HG03575 (cell line): ENCODE measurements at regions not wholly inside any gene's neighbourhood (a gene's known extent, or its start where the extent isn't known, plus 50 kb on each side); places are given as distances from the start of the nearest gene placed in this dataset.

Source experiments
- ATAC-seq: cut with Tn5 transposase; IDR thresholded peaks from one replicate; pipeline ENCODE4 v1.9.1; 2021; ENCODE audit not compliant: unreplicated experiment, insufficient number of reproducible peaks, low FRiP score; ENCODE audit errors: extremely low read depth

GRCh38 chr9:107064378-107064777, 201.4 kb downstream of the ZNF462 start:
- ATAC-seq = no peak

- no peak for ATAC-seq
These were observed 202.6 kb downstream of the ZNF462 start for GRCh38 chr9:107065549-107065948.

GRCh38 chr9:107067739-107068416, 204.9 kb downstream of the ZNF462 start:
- ATAC-seq = no peak

GRCh38 chr9:107068581-107068980, 205.6 kb downstream of the ZNF462 start:
- ATAC-seq = no peak

- no peak for ATAC-seq
These were observed 207.6 kb downstream of the ZNF462 start for GRCh38 chr9:107070586-107070985.

GRCh38 chr9:107078061-107078460, 205.0 kb upstream of the RAD23B start:
- ATAC-seq = no peak

GRCh38 chr9:107079589-107079988, 203.5 kb upstream of the RAD23B start:
- no peak for ATAC-seq

- no peak for ATAC-seq
These were observed 202.9 kb upstream of the RAD23B start for GRCh38 chr9:107080130-107080529.

GRCh38 chr9:107086460-107086859, 196.6 kb upstream of the RAD23B start:
- no peak for ATAC-seq

- no peak for ATAC-seq
These were observed 195.9 kb upstream of the RAD23B start for GRCh38 chr9:107087222-107087621.

- ATAC-seq = no peak
These were observed 192.9 kb upstream of the RAD23B start for GRCh38 chr9:107090218-107090617.

GRCh38 chr9:107093365-107094060, 189.6 kb upstream of the RAD23B start:
- no peak for ATAC-seq

GRCh38 chr9:107094370-107094769, 188.7 kb upstream of the RAD23B start:
- ATAC-seq = no peak

GRCh38 chr9:107100591-107100990, 182.5 kb upstream of the RAD23B start:
- ATAC-seq = no peak

GRCh38 chr9:107102011-107102410, 181.1 kb upstream of the RAD23B start:
- ATAC-seq = no peak

- no peak for ATAC-seq
These were observed 179.5 kb upstream of the RAD23B start for GRCh38 chr9:107103621-107104020.

- no peak for ATAC-seq
These were observed 177.3 kb upstream of the RAD23B start for GRCh38 chr9:107105784-107106183.

GRCh38 chr9:107106416-107106815, 176.7 kb upstream of the RAD23B start:
- no peak for ATAC-seq

GRCh38 chr9:107108342-107109130, 174.5 kb upstream of the RAD23B start:
- no peak for ATAC-seq

- no peak for ATAC-seq
These were observed 173.8 kb upstream of the RAD23B start for GRCh38 chr9:107109324-107109723.
